ENCODE measurements at regions not wholly inside any gene's neighbourhood (a gene's known extent, or its start where the extent isn't known, plus 50 kb on each side); places are given as distances from the start of the nearest gene placed in this dataset.

DNA sequence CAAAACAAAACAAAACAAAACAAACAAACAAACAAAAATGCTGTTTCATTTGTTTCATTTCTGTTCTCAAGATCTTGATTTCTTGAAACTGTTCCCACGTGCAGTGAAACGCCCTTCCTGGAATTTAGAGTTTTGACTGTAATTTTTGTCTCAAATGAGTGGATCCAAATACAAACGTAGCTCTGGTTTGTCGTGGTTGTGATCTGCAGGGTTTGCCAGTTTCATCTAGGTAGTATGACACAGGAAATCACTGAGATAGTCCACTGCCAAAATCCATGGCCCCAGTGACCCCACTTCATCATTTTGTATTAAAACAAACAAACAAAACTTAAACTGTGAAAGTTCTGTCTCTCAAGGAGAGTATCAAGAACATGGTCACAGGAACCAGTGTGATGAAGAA is 838.6 kb downstream of the BCL11B start:
- TF ChIP-seq, protein P1, sequence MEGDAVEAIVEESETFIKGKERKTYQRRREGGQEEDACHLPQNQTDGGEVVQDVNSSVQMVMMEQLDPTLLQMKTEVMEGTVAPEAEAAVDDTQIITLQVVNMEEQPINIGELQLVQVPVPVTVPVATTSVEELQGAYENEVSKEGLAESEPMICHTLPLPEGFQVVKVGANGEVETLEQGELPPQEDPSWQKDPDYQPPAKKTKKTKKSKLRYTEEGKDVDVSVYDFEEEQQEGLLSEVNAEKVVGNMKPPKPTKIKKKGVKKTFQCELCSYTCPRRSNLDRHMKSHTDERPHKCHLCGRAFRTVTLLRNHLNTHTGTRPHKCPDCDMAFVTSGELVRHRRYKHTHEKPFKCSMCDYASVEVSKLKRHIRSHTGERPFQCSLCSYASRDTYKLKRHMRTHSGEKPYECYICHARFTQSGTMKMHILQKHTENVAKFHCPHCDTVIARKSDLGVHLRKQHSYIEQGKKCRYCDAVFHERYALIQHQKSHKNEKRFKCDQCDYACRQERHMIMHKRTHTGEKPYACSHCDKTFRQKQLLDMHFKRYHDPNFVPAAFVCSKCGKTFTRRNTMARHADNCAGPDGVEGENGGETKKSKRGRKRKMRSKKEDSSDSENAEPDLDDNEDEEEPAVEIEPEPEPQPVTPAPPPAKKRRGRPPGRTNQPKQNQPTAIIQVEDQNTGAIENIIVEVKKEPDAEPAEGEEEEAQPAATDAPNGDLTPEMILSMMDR (IDR thresholded peaks at IDR 0.05; ENCODE audit: insufficient read depth, low read depth, low read length), result no peak
- no peak for TF ChIP-seq EZH2 (IDR thresholded peaks at IDR 0.05; ENCODE audit: insufficient read depth, low read length)

Measured in astrocyte (in vitro differentiated cells and primary cell).